CD4-positive, alpha-beta T cell treated with Interleukin-15 for 1 hour (primary cell): ENCODE measurements at regions not wholly inside any gene's neighbourhood (a gene's known extent, or its start where the extent isn't known, plus 50 kb on each side); places are given as distances from the start of the nearest gene placed in this dataset.
"Not testable (repeated sequence)": the region's sequence is repeated elsewhere in the genome, so short reads cannot be mapped to it uniquely, and the experiment has no call there.

Experiments used
- DNase-seq: peaks from one replicate; pipeline ENCODE4 v3.0.0-alpha.2; 2020

DNA sequence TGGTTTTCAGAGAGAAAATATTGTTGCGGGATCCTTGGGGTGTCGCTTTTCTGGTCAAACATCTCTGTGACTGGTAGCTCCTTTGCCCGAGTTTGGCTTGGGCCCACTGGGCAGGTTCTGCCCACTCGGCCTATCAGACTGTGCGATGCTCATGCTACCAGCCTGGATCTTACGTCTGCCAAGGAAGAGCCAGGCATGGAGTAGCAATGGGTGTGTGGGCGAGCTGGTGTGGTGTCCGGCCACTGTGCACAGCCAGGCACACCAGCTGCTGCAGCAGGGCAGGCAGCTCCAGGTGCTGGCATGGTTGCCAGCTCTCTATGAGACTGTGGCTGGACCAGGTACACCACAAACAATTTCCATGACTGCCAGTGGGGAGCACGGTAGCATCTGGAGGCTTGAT, 1351.8 kb upstream of the PCDH20 start:
- no peak for DNase-seq

- no peak for DNase-seq
Observed at GRCh38 chr13:62760724-62761123, 1345.1 kb upstream of the PCDH20 start.

GRCh38 chr13:62747629-62748028, 1332.0 kb upstream of the PCDH20 start:
- no peak for DNase-seq

DNA sequence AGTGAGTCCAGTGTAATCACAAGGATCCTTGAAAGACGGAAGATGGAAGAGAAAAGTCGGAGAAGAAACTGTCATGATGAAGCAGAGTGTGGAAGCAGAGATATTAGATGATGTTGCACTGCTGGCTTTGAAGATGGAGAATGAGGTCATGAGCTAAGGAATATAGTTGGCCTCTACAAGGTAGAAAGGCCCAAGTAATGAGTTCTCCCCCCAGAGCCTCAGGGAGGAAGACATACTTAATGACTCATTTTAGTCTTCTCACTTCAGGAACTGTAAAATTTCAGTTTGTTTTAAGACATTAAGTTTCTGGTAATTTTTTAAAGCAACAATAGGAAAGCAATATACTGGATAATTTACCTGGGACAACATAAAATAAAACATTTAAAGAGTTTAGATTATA, 1331.5 kb upstream of the PCDH20 start:
- DNase-seq, result no peak

DNA sequence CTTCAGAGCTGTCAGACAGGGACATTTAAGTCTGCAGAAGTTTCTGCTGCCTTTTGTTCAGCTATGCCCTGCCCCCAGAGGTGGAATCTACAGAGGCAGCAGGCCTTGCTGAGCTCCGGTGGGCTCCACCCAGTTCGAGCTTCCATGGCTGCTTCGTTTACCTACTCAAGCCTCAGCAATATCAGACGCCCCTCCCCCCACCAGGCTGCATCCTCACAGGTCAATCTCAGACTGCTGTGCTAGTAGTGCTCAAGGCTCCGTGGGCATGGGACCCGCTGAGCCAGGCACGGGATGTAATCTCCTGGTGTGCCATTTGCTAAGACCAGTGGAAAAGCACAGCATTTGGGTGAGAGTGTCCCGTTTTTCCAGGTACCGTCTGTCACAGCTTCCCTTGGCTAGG, 1314.1 kb upstream of the PCDH20 start:
- DNase-seq, result not testable (repeated sequence)

GRCh38 chr13:62721893-62722292, 1306.2 kb upstream of the PCDH20 start:
- no peak for DNase-seq

DNA sequence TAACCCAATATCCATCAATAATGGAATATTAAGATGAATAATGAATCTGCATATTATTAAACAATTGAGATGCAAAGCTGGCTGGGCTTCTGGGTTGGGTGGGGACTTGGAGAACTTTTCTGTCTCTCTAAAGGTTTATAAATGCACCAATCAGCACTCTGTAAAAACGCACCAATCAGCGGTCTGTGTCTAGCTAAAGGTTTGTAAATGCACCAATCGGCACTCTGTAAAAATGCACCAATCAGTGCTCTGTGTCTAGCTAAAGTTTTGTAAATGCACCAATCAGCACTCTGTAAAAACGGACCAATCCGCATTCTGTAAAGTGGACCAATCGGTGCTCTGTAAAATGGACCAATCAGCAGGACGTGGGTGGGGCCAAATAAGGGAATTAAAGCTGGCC, 1296.3 kb upstream of the PCDH20 start:
- not testable (repeated sequence) for DNase-seq

DNA sequence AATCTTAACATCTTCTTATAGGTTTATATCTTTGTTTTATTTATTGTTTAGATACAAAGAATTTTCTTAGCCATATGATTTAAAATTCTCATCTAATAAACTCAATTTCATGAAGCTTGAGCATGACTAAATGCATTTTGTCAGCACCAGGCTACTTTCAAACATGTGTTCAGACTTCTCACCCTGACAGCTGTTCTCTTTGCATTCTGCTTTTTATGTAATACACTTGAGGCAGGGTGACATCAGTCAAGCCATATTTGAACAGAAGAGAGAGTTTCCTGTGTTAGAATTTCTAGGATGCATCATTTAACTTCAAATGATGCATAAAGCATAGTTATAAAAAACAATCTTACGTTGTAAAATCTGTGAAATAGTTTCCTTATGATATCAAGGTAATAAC, 1295.1 kb upstream of the PCDH20 start:
- DNase-seq, result no peak

DNA sequence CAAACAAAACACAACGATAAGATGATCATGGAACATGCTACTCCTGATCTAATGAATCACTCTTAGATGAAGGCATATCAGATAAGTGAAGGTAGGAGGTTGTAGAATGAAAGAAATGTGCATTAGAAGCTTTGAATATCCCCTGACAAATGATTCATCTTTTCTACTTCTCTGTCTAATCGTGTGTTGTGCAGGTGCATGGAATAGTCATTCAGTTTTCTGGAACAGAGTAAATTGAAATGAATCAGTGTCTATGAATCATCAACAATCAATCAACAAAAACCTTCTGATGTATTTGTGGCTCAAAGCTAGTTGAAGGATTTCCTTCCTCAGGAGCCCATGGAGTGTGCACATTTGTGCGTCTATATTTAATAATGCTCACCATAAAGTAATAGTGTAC, 1290.4 kb upstream of the PCDH20 start:
- no peak for DNase-seq

- no peak for DNase-seq
Observed at GRCh38 chr13:62704875-62705274, 1289.2 kb upstream of the PCDH20 start.

DNA sequence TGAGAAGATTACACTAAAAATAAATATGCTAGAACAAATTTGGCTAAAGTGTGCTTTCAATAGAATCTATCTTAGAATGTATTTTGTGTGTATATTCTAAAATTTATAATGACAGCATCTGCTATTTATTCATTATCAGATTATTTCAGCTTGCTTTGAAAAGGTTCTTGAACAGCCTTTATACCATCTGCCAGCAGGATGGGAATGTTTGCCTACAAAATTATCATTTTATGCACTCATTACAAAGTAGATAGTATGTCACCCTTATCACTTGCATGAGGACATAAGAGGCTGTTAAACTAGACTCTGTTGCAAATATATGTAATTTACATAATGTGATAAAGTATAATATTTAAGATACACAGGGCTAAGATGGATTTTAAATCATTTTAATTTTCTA, 1286.9 kb upstream of the PCDH20 start:
- DNase-seq, result no peak

DNA sequence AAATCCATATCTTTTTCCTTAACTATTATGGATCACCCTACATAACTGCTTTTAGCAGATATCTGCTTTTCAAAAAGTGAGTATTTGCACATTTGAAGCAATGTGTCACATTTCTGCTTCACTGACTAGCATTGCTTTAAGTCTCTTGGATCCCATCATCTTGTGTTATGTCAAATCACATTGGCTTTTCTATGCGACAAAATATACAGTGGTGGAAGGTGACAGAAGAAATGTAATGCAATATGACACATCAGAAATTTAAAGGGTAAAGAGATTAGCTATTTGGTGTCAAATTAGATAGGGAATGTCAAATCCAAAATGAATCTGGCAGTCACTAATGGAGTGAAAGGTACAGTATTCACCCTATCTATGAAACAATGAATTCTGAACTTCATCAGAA, 1282.1 kb upstream of the PCDH20 start:
- no peak for DNase-seq

DNA sequence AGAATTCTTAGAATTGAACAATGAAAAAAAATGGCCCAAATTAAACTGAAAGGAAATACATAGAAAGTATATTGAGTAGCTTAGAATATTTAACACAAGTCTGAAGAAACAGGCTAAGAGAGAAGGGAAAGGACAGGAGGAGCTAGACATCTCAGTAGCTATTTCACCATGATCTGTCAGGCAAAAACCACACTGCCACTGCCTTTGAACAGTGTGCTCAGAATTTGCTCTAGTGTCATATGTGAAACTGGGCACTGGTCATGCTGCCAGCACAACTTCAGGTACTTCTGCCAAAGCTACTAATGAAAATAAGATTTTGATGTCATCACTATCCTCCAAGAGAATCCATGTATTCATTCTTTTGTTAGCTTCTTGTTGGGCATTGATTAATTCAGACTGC, 1280.8 kb upstream of the PCDH20 start:
- no peak for DNase-seq

DNA sequence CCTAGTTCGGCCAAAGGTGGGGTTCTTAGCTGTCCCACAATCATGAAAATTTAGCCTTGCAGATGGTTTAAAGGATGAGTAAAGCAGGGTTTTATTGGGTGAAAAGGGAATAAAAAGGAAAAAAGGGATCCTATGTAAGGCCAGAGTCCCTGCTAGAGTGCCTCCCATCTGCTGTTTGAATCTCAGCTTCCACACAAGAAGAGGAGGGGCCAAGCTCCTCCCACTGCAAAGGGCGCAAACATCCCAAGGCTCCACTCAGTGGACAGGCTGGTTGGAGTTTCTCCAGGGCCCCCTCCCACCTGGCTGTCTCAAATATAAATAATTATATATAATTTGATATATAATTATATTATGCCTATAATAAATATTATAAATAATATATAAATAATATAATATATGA, 1272.1 kb upstream of the PCDH20 start:
- no peak for DNase-seq

DNA sequence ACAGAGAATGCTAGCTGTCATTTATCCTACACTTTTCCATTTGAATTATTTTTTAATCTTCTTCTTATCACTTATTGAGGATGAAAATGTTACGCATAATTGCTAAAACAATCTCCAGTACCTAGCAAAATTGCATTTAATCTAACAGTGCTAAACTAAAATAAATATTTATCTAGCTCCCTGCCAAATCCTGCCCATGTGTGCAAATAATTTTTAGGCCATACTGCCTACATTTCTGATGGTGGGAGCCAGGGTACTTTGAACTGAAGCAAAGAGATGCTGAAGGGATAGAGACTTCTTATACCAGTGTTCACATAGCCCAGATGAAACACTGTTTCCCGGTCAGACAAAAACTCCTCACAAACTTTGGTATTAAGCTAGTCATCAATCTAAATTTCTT, 1268.7 kb upstream of the PCDH20 start:
- DNase-seq, result no peak

DNA sequence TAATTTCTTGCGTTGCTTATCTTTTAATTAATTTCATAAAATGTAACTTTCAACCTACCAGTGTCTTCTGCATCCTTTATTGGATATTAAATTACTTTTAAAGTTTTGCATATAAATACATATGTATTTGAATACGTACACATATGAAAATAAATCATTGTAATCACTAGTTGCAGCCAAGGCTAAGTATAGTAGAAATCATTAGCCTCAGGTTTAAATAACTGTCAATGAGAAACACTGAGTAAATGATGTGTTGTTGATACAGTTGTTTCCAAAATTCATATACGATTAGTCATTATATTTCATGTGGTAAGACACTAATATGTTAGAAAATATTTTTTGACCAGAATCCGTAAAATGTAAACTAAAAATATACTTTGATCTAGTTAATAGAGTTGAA, 1267.1 kb upstream of the PCDH20 start:
- no peak for DNase-seq

DNA sequence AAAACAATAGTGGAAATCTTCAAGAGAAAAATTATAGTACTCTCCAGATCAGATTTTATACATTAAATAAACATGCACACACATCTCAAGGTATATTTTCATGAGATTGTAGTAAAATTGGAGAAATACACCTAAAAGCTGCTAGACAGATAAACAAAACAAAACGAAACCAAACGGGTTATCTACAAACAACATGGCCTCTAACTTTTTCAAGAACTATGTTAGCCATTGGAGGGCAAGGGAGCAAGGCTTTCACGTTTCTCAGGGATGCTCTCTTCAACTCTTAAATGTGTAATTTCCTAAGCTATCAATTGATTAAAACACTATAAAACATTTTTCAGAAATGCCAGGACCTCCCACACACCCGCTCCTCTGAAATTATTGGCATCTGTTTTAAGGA, 1262.4 kb upstream of the PCDH20 start:
- no peak for DNase-seq

DNA sequence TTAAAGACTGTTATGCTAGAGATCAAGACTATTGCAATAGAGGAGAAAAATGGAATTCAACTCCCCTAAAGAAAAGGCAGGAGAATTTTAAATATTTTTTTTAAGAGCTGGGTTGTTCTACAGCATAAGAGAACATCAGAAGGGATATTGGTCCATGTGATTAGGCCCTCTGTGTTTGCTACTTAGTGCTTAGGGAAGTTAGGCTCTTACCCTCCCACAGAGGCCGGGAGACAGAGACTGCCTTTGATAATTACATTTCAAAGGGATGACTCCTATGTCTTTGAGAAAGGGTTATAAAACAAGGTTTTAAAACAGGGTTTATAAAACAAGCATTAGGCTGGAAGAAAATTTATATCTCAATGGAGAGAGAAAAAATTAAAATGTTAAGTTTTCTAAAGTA, 1248.1 kb upstream of the PCDH20 start:
- DNase-seq, result no peak

DNA sequence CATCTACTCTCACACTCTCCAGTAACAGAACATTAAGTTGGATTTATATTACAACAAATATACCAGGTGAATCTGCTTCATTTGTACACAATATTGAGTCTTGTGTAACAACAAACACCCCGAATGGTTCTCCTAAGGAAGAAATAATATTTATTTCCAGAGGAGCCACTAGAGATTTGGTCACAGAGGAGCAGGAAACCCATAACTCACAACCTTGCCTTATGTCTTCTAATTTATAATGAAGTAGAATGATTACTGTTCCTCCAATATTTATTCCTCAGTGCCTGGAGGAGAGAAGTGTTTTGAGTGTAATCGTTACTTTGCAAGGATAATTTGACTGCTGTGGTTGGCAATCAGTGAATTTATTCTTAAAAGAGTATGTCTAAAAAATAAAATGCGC, 1243.7 kb upstream of the PCDH20 start:
- no peak for DNase-seq

DNA sequence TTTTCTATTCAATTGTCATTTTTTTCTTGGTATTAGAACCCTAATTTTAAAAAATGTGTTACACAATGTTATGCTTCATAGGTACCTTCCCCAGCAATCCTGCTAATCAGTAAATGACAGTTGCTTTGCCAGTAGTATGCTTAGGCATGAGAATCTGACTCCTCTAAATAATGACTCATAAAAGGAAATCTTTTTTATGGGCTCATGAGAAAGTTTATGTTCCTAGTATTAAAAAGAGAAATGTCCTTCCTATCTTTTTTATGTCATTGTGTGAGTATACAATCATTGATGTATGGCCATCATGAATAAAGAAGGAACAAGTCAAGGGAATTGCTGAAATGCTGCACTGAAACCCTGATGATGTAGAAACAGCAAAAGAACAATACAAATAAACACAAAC, 1237.7 kb upstream of the PCDH20 start:
- DNase-seq, result no peak

DNA sequence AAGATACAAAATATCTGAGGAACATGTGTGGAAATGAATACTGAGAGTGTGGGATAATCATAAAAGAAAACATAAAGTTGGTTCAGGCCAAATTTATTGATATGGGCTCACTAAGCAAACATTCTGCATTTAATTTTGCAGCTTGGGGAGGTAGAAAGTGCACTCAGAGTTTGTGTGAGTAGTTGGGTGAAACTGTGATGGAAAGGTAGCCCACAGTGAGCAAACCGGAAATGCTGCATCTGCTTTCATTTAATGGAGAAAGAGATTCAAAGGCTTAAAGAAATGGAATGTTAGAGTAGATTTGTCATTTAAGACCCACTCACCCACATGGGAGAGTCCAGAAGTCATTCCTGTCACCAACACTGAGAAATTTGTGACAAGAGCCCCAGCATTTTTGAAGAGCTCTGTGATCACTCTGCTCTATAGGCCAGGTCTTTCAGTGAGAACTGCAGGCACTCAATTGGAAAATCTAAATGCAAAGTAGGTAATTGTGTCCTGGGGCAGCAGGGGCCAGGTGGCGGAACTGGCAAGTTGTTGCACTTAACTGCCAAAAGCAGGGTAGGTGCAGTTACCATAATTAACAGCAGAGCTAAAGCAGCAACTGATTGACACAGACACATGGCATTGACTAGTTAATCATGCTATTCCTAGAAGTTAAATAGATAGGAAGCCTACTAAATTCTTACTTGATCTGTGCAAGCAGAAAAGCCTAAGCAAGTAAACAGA, 1228.3 kb upstream of the PCDH20 start:
- DNase-seq, result no peak

- no peak for DNase-seq
Observed at GRCh38 chr13:62643007-62643483, 1227.4 kb upstream of the PCDH20 start.

GRCh38 chr13:62635161-62635560, 1219.5 kb upstream of the PCDH20 start:
- no peak for DNase-seq

DNA sequence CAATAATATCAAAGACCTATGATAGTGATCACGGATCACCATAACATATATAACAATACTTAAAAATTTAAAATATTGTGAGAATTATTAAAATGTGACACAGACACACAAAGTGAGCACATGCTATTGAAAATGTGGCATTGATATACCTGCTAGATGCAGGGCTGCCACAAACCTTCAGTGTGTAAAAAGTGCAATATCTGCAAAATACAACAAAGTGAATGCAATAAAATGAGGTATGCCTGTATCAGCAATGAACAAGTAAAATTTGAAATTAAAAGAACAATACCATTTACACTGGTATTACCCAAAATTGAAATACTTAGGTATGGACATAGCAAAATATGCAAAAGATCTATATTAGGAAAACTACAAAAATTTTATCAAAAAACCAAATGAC, 1217.8 kb upstream of the PCDH20 start:
- DNase-seq, result no peak

DNA sequence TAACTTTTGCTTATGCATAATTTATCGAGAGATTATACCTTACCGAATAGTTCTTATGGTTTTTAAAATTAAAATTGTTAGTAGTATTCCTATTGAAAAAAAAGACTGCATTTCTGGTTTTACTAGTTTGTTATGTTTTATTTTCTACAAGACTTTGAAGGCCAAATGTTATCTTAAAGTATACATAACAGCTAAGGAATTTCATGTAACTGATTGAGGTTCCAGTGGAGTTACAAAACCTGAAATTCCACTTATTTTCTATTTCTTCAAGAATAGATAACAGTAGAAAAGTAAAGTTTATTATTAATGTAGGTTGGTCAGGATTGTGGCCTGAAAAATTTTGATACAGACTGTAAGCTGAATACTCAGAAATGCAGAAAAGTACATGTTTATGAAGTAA, 1216.0 kb upstream of the PCDH20 start:
- no peak for DNase-seq

- no peak for DNase-seq
Observed at GRCh38 chr13:62631124-62631523, 1215.5 kb upstream of the PCDH20 start.
